GM20000 (cell line): ENCODE measurements at regions not wholly inside any gene's neighbourhood (a gene's known extent, or its start where the extent isn't known, plus 50 kb on each side); places are given as distances from the start of the nearest gene placed in this dataset.

Experiments
- DNase-seq: peaks from one replicate; pipeline ENCODE4 v3.0.0; 2012; ENCODE audit warnings: low spot score
- CTCF ChIP-seq: IDR thresholded peaks from 2 replicates; pipeline ENCODE4 v1.5.1; 2012; ENCODE audit warnings: mild to moderate bottlenecking, control low read depth; ENCODE audit errors: extremely low read depth, missing control alignments

GRCh38 chr4:32318926-32319325, 1598.8 kb downstream of the PCDH7 start:
- no peak for DNase-seq
- no peak for TF ChIP-seq CTCF

GRCh38 chr4:32321421-32321820, 1601.3 kb downstream of the PCDH7 start:
- no peak for DNase-seq
- no peak for TF ChIP-seq CTCF

GRCh38 chr4:32334759-32335158, 1614.6 kb downstream of the PCDH7 start:
- no peak for DNase-seq
- TF ChIP-seq CTCF = no peak

GRCh38 chr4:32337403-32337802, 1617.2 kb downstream of the PCDH7 start:
- DNase-seq = no peak
- no peak for TF ChIP-seq CTCF

GRCh38 chr4:32340591-32340990, 1620.4 kb downstream of the PCDH7 start:
- no peak for DNase-seq
- no peak for TF ChIP-seq CTCF

- no peak for DNase-seq
- no peak for TF ChIP-seq CTCF
Observed at GRCh38 chr4:32341342-32341741, 1621.2 kb downstream of the PCDH7 start.

- DNase-seq = no peak
- no peak for TF ChIP-seq CTCF
Observed at GRCh38 chr4:32342054-32342453, 1621.9 kb downstream of the PCDH7 start.
